MG63 (cell line): ENCODE measurements at regions not wholly inside any gene's neighbourhood (a gene's known extent, or its start where the extent isn't known, plus 50 kb on each side); places are given as distances from the start of the nearest gene placed in this dataset.
A peak's percentile ranks its signal among the peaks of the same experiment; 100 is the strongest.

Experiments
- DNase-seq: peaks from one replicate; pipeline ENCODE4 v3.0.0-alpha.2; 2020
- H3K27me3 ChIP-seq: fragments of 250-450 bp; sonication (Bioruptor Pico); 2 replicates; pipeline ENCODE4 v1.5.1; 2020; ENCODE audit warnings: mild to moderate bottlenecking, moderate library complexity
- H3K36me3 ChIP-seq: fragments of 250-450 bp; sonication (Bioruptor Pico); 2 replicates; pipeline ENCODE4 v1.5.1; 2020; ENCODE audit warnings: mild to moderate bottlenecking, moderate library complexity
- H3K4me3 ChIP-seq: fragments of 250-450 bp; sonication (Bioruptor Pico); 2 replicates; pipeline ENCODE4 v1.5.1; 2020; ENCODE audit warnings: mild to moderate bottlenecking, moderate library complexity
- H3K9me3 ChIP-seq: fragments of 250-450 bp; sonication (Bioruptor Pico); 2 replicates; pipeline ENCODE4 v1.5.1; 2020; ENCODE audit warnings: mild to moderate bottlenecking, moderate library complexity

- no peak for DNase-seq
- Histone ChIP-seq H3K9me3 (no peaks in the 10 kb centered on the region), H3K4me3 (no peak overlapping the region), H3K27me3 (no peaks in the 10 kb centered on the region), H3K36me3 (no peaks in the 10 kb centered on the region)
Measured at GRCh38 chr2:190795686-190796085, 84.9 kb upstream of the GLS start.

DNA sequence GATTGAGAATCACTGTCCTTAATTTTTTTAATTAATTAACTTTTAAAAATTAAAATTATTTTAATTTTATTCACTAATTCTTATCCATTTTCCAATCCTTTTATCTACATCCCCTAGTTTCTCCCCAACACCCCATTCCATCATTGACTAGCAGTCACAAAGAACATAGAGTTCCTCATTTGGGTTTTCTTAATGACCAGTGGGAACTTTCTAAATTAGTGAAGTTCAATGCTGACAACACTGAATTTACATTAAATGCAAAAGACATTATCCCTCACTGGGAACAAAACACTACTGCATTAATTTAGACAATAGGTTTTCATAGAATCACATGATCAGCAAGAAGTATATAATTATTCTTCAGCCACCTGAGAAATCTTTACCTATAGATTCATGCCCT lies 80.6 kb upstream of the GLS start:
- Histone ChIP-seq H3K4me3 (no peak overlapping the region), H3K9me3 (no peaks in the 10 kb centered on the region), H3K27me3 (no peaks in the 10 kb centered on the region), H3K36me3 (no peaks in the 10 kb centered on the region)
- DNase-seq = no peak

- DNase-seq = no peak
- Histone ChIP-seq H3K27me3 (no peaks in the 10 kb centered on the region), H3K36me3 (no peaks in the 10 kb centered on the region)
Measured at GRCh38 chr2:190800528-190800927, 80.1 kb upstream of the GLS start.

DNA sequence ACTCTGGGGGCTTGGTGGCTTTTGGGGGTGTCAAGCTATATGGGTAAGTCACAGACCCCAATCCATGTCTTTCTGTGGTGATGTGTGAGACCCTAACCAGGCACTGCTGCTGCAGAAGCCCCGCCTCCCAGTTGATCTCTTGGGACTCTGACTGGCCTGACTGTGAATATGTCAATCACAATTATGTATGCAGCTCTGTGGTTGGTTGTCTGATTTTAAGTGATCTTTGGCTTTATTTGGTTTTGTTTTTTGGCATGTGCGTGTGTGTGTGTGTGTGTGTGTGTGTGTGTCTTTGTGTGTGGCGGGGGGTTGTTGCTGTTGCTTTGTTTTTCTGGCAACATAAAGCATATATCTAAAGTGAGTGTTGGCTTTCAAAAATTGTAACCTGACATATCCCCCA lies 78.5 kb upstream of the GLS start:
- H3K9me3 ChIP-seq = no peaks in the 10 kb centered on the region
- no peaks in the 10 kb centered on the region for H3K36me3 ChIP-seq
- H3K27me3 ChIP-seq = no peaks in the 10 kb centered on the region
- DNase-seq = no peak
- no peak overlapping the region for H3K4me3 ChIP-seq

More at GRCh38 chr2:190800528-190800927, 80.1 kb upstream of the GLS start:
- Histone ChIP-seq H3K4me3 (no peak overlapping the region), H3K9me3 (no peaks in the 10 kb centered on the region)

DNA sequence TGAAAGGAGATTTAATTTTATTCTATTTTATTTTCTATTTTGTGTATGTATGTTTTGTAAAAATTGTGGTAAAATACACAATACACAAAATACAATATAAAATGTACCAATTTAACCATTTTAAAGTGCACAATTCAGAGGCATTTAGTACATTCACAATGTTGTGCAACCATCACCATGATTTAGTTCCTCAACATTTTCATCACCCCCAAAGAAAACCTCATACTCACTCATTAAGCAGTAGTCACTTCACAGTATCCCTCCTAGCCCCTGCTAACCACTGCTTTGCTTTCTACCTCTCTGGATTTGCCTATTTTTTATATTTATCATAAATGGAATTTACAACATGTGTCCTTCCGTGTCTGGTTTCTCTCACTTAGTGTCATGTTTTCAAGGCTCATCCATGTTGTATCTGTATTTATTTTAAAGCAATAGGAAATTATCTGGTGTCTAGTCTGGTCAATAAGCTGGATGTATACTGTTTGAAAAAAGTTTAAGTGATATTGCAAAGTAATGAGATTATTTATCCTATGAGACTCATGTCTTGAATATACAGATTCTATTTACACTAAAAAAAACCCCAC lies 77.9 kb upstream of the GLS start:
- Histone ChIP-seq H3K9me3 (no peaks in the 10 kb centered on the region), H3K27me3 (no peaks in the 10 kb centered on the region), H3K36me3 (no peaks in the 10 kb centered on the region), H3K4me3 (no peak overlapping the region)
- DNase-seq = no peak

DNA sequence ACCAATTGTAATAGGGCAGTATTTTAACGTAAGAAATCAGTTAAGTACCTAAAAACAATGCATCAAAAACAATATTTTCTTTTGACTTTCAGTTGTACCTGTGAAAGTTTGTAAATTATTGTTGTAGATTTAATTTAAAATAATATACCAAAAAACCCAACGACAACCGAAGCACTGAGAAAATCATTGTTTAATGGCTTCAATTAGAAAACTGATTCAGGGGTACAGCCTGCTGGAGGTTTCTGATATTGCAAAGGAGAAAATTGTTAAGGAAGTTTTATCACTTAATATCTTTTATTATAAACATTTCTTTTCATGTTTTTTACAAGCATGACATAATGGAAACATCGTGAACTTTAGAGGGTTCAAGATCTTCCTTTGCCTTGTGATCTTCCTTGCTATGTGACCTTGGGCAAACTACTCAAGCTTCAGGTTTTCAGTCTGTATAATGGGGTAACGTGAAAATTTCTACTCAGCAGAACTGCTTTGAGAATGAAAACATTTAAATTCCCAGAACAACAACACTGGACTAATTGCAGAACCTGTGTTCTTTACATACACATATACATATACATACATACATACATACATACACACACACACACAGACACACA lies 76.3 kb upstream of the GLS start:
- H3K27me3 ChIP-seq = no peaks in the 10 kb centered on the region
- H3K36me3 ChIP-seq = no peaks in the 10 kb centered on the region
- no peaks in the 10 kb centered on the region for H3K9me3 ChIP-seq
- no peak overlapping the region for H3K4me3 ChIP-seq
- no peak for DNase-seq

- no peaks in the 10 kb centered on the region for H3K9me3 ChIP-seq
- no peak for DNase-seq
- no peaks in the 10 kb centered on the region for H3K36me3 ChIP-seq
- H3K27me3 ChIP-seq = no peaks in the 10 kb centered on the region
- H3K4me3 ChIP-seq = no peak overlapping the region
Measured at GRCh38 chr2:190805126-190805525, 75.5 kb upstream of the GLS start.

- H3K9me3 ChIP-seq = no peaks in the 10 kb centered on the region
- no peak for DNase-seq
- H3K27me3 ChIP-seq = no peaks in the 10 kb centered on the region
- H3K4me3 ChIP-seq = no peak overlapping the region
- H3K36me3 ChIP-seq = no peaks in the 10 kb centered on the region
Measured at GRCh38 chr2:190805843-190806242, 74.8 kb upstream of the GLS start.

- no peaks in the 10 kb centered on the region for H3K9me3 ChIP-seq
- DNase-seq = no peak
Measured at GRCh38 chr2:190807886-190808285, 72.7 kb upstream of the GLS start.

DNA sequence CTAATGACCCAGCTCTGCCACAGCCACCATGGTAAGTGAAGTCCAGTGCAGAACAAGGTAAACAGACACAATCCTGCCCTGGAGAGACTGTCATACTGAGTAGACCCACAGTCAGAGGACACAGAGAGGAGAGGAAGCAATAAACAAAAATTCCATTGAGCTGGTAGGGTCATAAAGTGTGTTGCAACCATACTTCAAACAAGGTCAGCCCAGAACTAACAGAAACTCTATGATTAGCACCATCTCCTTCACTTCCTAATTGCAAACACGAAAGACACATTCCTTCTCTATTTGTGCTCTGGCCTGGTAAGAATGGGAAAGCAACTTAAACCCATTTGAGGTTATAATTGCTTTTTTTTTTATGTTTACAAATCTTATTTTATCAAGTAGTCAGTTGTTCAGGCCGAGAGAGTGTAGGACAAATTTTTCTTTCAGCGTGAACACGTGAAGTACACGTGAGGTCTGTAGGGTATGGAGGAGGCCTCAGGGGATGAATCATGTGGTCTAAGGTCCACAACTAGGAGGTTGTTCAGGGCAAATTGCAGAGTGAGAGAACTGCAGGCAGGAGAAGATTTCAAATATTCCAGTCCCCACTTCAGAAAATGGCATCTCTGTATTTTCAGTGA lies 71.4 kb upstream of the GLS start:
- H3K9me3 ChIP-seq = no peaks in the 10 kb centered on the region
- H3K36me3 ChIP-seq = no peaks in the 10 kb centered on the region
- no peak for DNase-seq
- no peak overlapping the region for H3K4me3 ChIP-seq
- no peaks in the 10 kb centered on the region for H3K27me3 ChIP-seq

More at GRCh38 chr2:190807886-190808285, 72.7 kb upstream of the GLS start:
- Histone ChIP-seq H3K27me3 (no peaks in the 10 kb centered on the region), H3K36me3 (no peaks in the 10 kb centered on the region), H3K4me3 (no peak overlapping the region)

DNA sequence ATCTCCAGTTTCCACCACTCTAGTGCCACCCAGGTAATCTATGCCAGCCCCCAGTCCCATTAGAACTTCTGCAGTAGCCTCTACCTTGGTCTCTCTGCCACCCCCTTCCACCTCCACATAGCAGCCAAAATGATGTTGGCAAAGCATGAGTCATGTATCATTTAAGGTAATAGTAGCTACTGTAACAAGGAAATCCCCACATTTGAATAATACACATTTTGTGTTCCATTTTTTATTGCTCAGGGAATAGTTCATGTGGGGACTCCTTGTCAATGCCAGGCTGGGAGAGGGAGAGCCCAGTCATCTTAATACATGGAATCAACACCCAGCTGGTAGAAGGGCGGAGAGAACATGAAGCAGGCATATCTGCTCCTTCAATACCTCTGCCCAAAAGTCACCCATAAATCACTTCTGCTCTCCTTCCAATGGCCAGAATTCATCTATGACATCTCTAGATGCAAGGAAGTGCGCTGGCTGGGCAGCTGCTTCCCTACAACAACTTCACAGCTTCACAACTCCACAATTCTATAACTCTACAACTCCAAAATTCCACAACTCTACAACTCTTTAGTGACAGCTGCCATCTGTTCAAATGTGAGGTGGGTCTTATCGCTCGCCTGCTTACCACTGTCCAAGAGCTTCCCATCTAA lies 70.6 kb upstream of the GLS start:
- no peaks in the 10 kb centered on the region for H3K36me3 ChIP-seq
- DNase-seq = no peak
- no peaks in the 10 kb centered on the region for H3K9me3 ChIP-seq
- H3K4me3 ChIP-seq = no peak overlapping the region
- no peaks in the 10 kb centered on the region for H3K27me3 ChIP-seq

- Histone ChIP-seq H3K9me3 (no peaks in the 10 kb centered on the region), H3K4me3 (no peak overlapping the region), H3K27me3 (no peaks in the 10 kb centered on the region), H3K36me3 (no peaks in the 10 kb centered on the region)
- no peak for DNase-seq
Measured at GRCh38 chr2:190810981-190811587, 69.5 kb upstream of the GLS start.

DNA sequence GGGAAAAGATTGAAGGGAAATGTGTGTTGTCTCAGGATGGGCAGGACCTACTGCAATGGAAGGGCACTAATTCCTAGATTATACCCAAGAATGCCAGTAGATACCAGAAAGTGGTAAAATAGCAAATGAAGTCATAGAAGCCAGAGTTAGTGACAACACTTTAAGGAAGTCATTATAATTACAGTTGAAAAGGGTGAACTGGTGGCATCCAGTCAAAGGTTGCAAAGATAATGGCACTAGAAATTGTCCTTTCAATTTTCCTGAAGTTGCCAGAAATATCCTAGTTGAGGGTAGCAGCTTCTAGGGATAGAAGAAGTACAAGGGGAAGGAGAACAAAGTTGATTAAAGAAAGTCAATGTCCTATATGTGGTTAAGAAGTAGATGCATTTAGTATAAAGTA lies 68.8 kb upstream of the GLS start:
- Histone ChIP-seq H3K27me3 (no peaks in the 10 kb centered on the region), H3K9me3 (no peaks in the 10 kb centered on the region), H3K4me3 (no peak overlapping the region), H3K36me3 (no peaks in the 10 kb centered on the region)
- no peak for DNase-seq

- H3K36me3 ChIP-seq = no peaks in the 10 kb centered on the region
- H3K4me3 ChIP-seq = no peak overlapping the region
- no peaks in the 10 kb centered on the region for H3K27me3 ChIP-seq
- H3K9me3 ChIP-seq = peaks cover 3% of the 10 kb centered on the region; the same call in 1 of the 2 replicates
- peak; percentile 5 for DNase-seq
Measured at GRCh38 chr2:190812506-190813294, 67.9 kb upstream of the GLS start.

- H3K36me3 ChIP-seq = no peaks in the 10 kb centered on the region
- H3K27me3 ChIP-seq = no peaks in the 10 kb centered on the region
- no peak overlapping the region for H3K4me3 ChIP-seq
- no peak for DNase-seq
- peaks cover 3% of the 10 kb centered on the region; the same call in 1 of the 2 replicates for H3K9me3 ChIP-seq
Measured at GRCh38 chr2:190815226-190815625, 65.4 kb upstream of the GLS start.

GRCh38 chr2:190817082-190817481 lies 63.5 kb upstream of the GLS start:
- Histone ChIP-seq H3K4me3 (no peak overlapping the region), H3K9me3 (peaks cover 3% of the 10 kb centered on the region; the same call in 1 of the 2 replicates), H3K27me3 (no peaks in the 10 kb centered on the region), H3K36me3 (no peaks in the 10 kb centered on the region)
- no peak for DNase-seq
